IMR-90 (cell line): ENCODE measurements at regions not wholly inside any gene's neighbourhood (a gene's known extent, or its start where the extent isn't known, plus 50 kb on each side); places are given as distances from the start of the nearest gene placed in this dataset.

Experiments used
- ATAC-seq: fragments of 200-7000 bp; cut with Tn5 transposase; 2 replicates; pipeline ENCODE4 v1.9.1; 2020; ENCODE audit warnings: low read depth, mild to moderate bottlenecking, moderate library complexity
- BruUV-seq: library from RNA; stranded (reverse); fragments of 400-500 nt; replicated peaks from 2 replicates; lab custom pipeline; 2021; lab: Mats Ljungman, UMichigan
- CTCF ChIA-PET: fragments of 300-600 bp; formaldehyde crosslinking; extraction: SDS; loops from one replicate; lab custom pipeline; 2021; ENCODE audit warnings: antibody characterized with exemption; lab: Yijun Ruan, JAX
- POLR2A ChIA-PET: fragments of 300-600 bp; sonication (Branson Sonifier 250); formaldehyde crosslinking; loops from one replicate; lab custom pipeline; 2022; ENCODE audit warnings: antibody characterized with exemption; ENCODE audit not compliant: unreplicated experiment; lab: Charles Lee
- DNase-seq: peaks from one replicate; pipeline ENCODE4 v3.0.0; 2013
- H2AFZ ChIP-seq: replicated peaks from 2 replicates; pipeline ENCODE3; 2013; ENCODE audit warnings: low read length, mild to moderate bottlenecking; ENCODE audit not compliant: poor library complexity
- H2AK5ac ChIP-seq: 2 replicates; pipeline ENCODE4 v1.6.1; 2013; ENCODE audit warnings: low read depth, low read length, inconsistent platforms
- H2AK9ac ChIP-seq: replicated peaks from 2 replicates; pipeline ENCODE3; 2013; ENCODE audit warnings: mild to moderate bottlenecking, low read depth, low read length, moderate library complexity; ENCODE audit not compliant: poor library complexity
- H2BK120ac ChIP-seq: 2 replicates; pipeline ENCODE4 v1.6.1; 2013; ENCODE audit warnings: low read depth, low read length, inconsistent platforms
- H2BK15ac ChIP-seq: 3 replicates; pipeline ENCODE4 v1.6.1; 2013; ENCODE audit warnings: low read depth, low read length, inconsistent platforms
- H2BK20ac ChIP-seq: 2 replicates; pipeline ENCODE4 v1.6.1; 2013; ENCODE audit warnings: low read depth, mild to moderate bottlenecking, inconsistent platforms, low read length, moderate library complexity
- H2BK5ac ChIP-seq: 2 replicates; pipeline ENCODE4 v1.6.1; 2013; ENCODE audit warnings: mild to moderate bottlenecking, low read depth, low read length, inconsistent platforms; ENCODE audit not compliant: poor library complexity, severe bottlenecking
- H3K14ac ChIP-seq: replicated peaks from 2 replicates; pipeline ENCODE4 v1.6.1; 2013; ENCODE audit warnings: low read depth, low read length, inconsistent platforms
- H3K18ac ChIP-seq: 2 replicates; pipeline ENCODE4 v1.6.1; 2013; ENCODE audit warnings: low read depth, low read length, control low read depth
- H3K23ac ChIP-seq: 2 replicates; pipeline ENCODE4 v1.6.1; 2013; ENCODE audit warnings: low read depth, low read length, inconsistent platforms
- H3K27ac ChIP-seq: 2 replicates; pipeline ENCODE4 v1.5.1; 2013; ENCODE audit warnings: mild to moderate bottlenecking, control low read depth, low read length; ENCODE audit not compliant: insufficient read depth
- H3K27me3 ChIP-seq: 2 replicates; pipeline ENCODE4 v1.6.1; 2013; ENCODE audit warnings: low read length; ENCODE audit not compliant: control insufficient read depth, insufficient read depth
- H3K36me3 ChIP-seq: 2 replicates; pipeline ENCODE4 v1.6.1; 2013; ENCODE audit warnings: low read length, mixed read lengths; ENCODE audit not compliant: control insufficient read depth, insufficient read depth
- H3K4ac ChIP-seq: 2 replicates; pipeline ENCODE4 v1.6.1; 2013; ENCODE audit warnings: low read depth, low read length, inconsistent platforms
- H3K4me1 ChIP-seq: 2 replicates; pipeline ENCODE4 v1.6.1; 2013; ENCODE audit warnings: low read length, mixed read lengths; ENCODE audit not compliant: control insufficient read depth, insufficient read depth
- H3K4me2 ChIP-seq: 2 replicates; pipeline ENCODE4 v1.6.1; 2013; ENCODE audit warnings: low read depth, mild to moderate bottlenecking, control low read depth, low read length, moderate library complexity
- H3K4me3 ChIP-seq: 2 replicates; pipeline ENCODE4 v1.5.1; 2013; ENCODE audit warnings: low read depth, mild to moderate bottlenecking, control low read depth, low read length, moderate library complexity; ENCODE audit not compliant: insufficient read depth
- H3K56ac ChIP-seq: 2 replicates; pipeline ENCODE4 v1.6.1; 2013; ENCODE audit warnings: low read length, inconsistent platforms; ENCODE audit not compliant: insufficient read depth; ENCODE audit errors: extremely low read depth
- H3K79me1 ChIP-seq, 2 experiments: 2 replicates each; pipeline ENCODE4 v1.6.1; 2013; ENCODE audit warnings: low read length in 2 of 2, inconsistent platforms in 1 of 2, low read depth in 1 of 2
- H3K9ac ChIP-seq: 2 replicates; pipeline ENCODE4 v1.6.1; 2013; ENCODE audit warnings: low read depth, low read length, control low read depth
- H3K9me1 ChIP-seq: 2 replicates; pipeline ENCODE4 v1.6.1; 2013; ENCODE audit warnings: low read length, inconsistent platforms; ENCODE audit not compliant: insufficient read depth
- H3K9me3 ChIP-seq: 2 replicates; pipeline ENCODE4 v1.6.1; 2013; ENCODE audit warnings: low read length; ENCODE audit not compliant: control insufficient read depth, insufficient read depth
- H4K20me1 ChIP-seq: 2 replicates; pipeline ENCODE4 v1.6.1; 2013; ENCODE audit warnings: low read length, inconsistent platforms; ENCODE audit not compliant: insufficient read depth
- H4K5ac ChIP-seq: 2 replicates; pipeline ENCODE4 v1.6.1; 2013; ENCODE audit warnings: mild to moderate bottlenecking, low read depth, low read length, control low read depth
- H4K8ac ChIP-seq, 2 experiments: 2 replicates each; pipeline ENCODE4 v1.6.1; 2013; ENCODE audit warnings: low read depth in 2 of 2, low read length in 2 of 2, control low read depth in 1 of 2, inconsistent platforms in 1 of 2
- H4K91ac ChIP-seq: 2 replicates; pipeline ENCODE4 v1.6.1; 2013; ENCODE audit warnings: low read depth, low read length, inconsistent platforms; ENCODE audit not compliant: insufficient read depth
- BHLHE40 ChIP-seq: fragments of 150-350 bp; IDR thresholded peaks from 2 replicates; pipeline ENCODE4 v1.6.1; 2016; ENCODE audit warnings: mild to moderate bottlenecking, low read depth, low read length
- CTCF ChIP-seq: conservative IDR thresholded peaks from 2 replicates; pipeline ENCODE4 v1.5.1; 2012; ENCODE audit warnings: mild to moderate bottlenecking, low read depth, low read length, improper control_type of control experiment
- FOS ChIP-seq: fragments of 150-350 bp; IDR thresholded peaks from 2 replicates; pipeline ENCODE4 v1.6.1; 2016; ENCODE audit warnings: low read depth, low read length
- MAFK ChIP-seq: IDR thresholded peaks from 2 replicates; pipeline ENCODE4 v1.6.1; 2012; ENCODE audit warnings: low read depth, low read length, improper control_type of control experiment
- MXI1 ChIP-seq: IDR thresholded peaks from 2 replicates; pipeline ENCODE4 v1.6.1; 2012; ENCODE audit warnings: low read depth, mild to moderate bottlenecking, low read length, moderate library complexity, borderline replicate concordance
- NFE2L2 ChIP-seq: fragments of 150-350 bp; IDR thresholded peaks from 2 replicates; pipeline ENCODE4 v1.6.1; 2016; ENCODE audit warnings: low read depth, mild to moderate bottlenecking, low read length
- RAD21 ChIP-seq: IDR thresholded peaks from 2 replicates; pipeline ENCODE4 v1.6.1; 2012; ENCODE audit warnings: low read length, improper control_type of control experiment
- RCOR1 ChIP-seq: IDR thresholded peaks from 2 replicates; pipeline ENCODE4 v1.6.1; 2012; ENCODE audit warnings: mild to moderate bottlenecking, low read length, improper control_type of control experiment; ENCODE audit not compliant: insufficient replicate concordance
- RFX5 ChIP-seq: IDR thresholded peaks from 2 replicates; pipeline ENCODE4 v1.8.0; 2012; ENCODE audit warnings: low read depth, mild to moderate bottlenecking, low read length, moderate library complexity
- WGBS, 2 experiments: methylation state at CpG; one replicate each; pipeline versions ENCODE4 v1.1.5 to v1.1.7; 2013; ENCODE audit warnings: missing lambda C conversion rate in 2 of 2; ENCODE audit not compliant: insufficient read length in 1 of 2; ENCODE audit errors: extremely low coverage in 2 of 2; 5-methylcytosine and 5-hydroxymethylcytosine counted together
- dilution Hi-C: fragments of 300-500 bp; cut with HindIII; formaldehyde crosslinking; loops from one replicate; pipeline ENCODE4 v1.14.3; 2018; ENCODE audit warnings: low sequenced_read_pairs; ENCODE audit not compliant: unreplicated experiment
- in situ Hi-C: fragments of 300-500 bp; cut with MboI; formaldehyde crosslinking; loops from 3 replicates; pipeline ENCODE4 v1.14.3; 2019; ENCODE audit warnings: low sequenced_read_pairs, inconsistent platforms, mixed read lengths
- intact Hi-C: fragments of 100-400 bp; cut with micrococcal nuclease; formaldehyde crosslinking; loops from 2 replicates; pipeline ENCODE4 v1.10.0; 2022
- TF ChIP-seq, protein P1 (sequence below): fragments of 150-350 bp; IDR thresholded peaks from 2 replicates; pipeline ENCODE4 v1.6.1; 2016; ENCODE audit warnings: low read depth, mild to moderate bottlenecking, low read length, moderate library complexity, borderline replicate concordance

DNA sequence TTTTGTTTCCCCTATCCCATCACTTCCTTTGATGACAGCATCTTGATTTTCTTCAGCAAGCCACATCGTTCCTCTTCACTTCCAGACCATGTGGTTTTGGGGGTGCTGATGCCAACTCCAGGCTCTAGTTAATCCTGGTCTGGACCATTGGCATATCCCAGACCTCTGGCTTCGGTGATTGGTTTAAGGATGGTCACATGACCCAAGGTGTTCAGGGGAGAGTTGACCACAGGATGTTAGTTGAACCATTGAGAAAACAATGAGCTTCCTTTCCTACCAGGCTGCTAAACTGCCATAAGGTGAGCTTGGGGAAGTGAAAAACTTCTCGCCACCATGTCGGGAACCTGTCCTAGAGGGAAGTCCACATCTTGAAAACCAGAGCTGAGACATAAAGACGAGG is 60.9 kb upstream of the TLR3 start:
- no peaks in the 10 kb centered on the region for H3K9me3 ChIP-seq
- H2AK5ac ChIP-seq = no peak overlapping the region
- no peak overlapping the region for H3K18ac ChIP-seq
- no peak overlapping the region for H2AFZ ChIP-seq
- H4K5ac ChIP-seq = no peak overlapping the region
- no peak overlapping the region for H4K91ac ChIP-seq
- H3K14ac ChIP-seq = no peak overlapping the region
- no peak overlapping the region for H4K8ac ChIP-seq
- dilution Hi-C loops = no loop called here
- H2BK5ac ChIP-seq = no peak overlapping the region
- no peak overlapping the region for H2BK120ac ChIP-seq
- no peak overlapping the region for H3K23ac ChIP-seq
- no peaks in the 10 kb centered on the region for H3K36me3 ChIP-seq
- no peak for ATAC-seq
- H2BK15ac ChIP-seq = no peak overlapping the region
- WGBS, 2 experiments = 80% methylated on average over 1 of the region's 5 CpGs; no CpG with 5 or more reads in 1 of the 2 experiments
- no peak overlapping the region for H3K4me2 ChIP-seq
- no peaks in the 10 kb centered on the region; the same call in 1 of the 2 replicates for H3K27me3 ChIP-seq
- H2AK9ac ChIP-seq = no peak overlapping the region
- POLR2A ChIA-PET = no interaction called here
- intact Hi-C loops = no loop called here
- CTCF ChIA-PET = interaction anchor here (0.7 kb wide), 1 partner anchor 14 kb away, joined by 3 read pairs; no protein-coding TSS in a partner anchor
- H3K4me3 ChIP-seq = no peak overlapping the region
- H3K4me1 ChIP-seq = no peaks in the 10 kb centered on the region
- in situ Hi-C loops = no loop called here
- H3K56ac ChIP-seq = no peak overlapping the region
- no peak overlapping the region for H3K9ac ChIP-seq
- DNase-seq = no peak
- no TSS peak for BruUV-seq
- H2BK20ac ChIP-seq = no peak overlapping the region
- no peak overlapping the region for H3K27ac ChIP-seq
- H4K20me1 ChIP-seq = no peaks in the 10 kb centered on the region
- H3K79me1 ChIP-seq = no peaks in the 10 kb centered on the region
- TF ChIP-seq MAFK (no peak), BHLHE40 (no peak), FOS (no peak), NFE2L2 (no peak), CTCF (no peak), RAD21 (no peak), RFX5 (no peak), RCOR1 (no peak), MXI1 (no peak)
- TF ChIP-seq, protein P1, sequence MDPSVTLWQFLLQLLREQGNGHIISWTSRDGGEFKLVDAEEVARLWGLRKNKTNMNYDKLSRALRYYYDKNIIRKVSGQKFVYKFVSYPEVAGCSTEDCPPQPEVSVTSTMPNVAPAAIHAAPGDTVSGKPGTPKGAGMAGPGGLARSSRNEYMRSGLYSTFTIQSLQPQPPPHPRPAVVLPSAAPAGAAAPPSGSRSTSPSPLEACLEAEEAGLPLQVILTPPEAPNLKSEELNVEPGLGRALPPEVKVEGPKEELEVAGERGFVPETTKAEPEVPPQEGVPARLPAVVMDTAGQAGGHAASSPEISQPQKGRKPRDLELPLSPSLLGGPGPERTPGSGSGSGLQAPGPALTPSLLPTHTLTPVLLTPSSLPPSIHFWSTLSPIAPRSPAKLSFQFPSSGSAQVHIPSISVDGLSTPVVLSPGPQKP = no peak
- no peak overlapping the region for H3K4ac ChIP-seq
- no peaks in the 10 kb centered on the region for H3K9me1 ChIP-seq
